ENCODE measurements at regions not wholly inside any gene's neighbourhood (a gene's known extent, or its start where the extent isn't known, plus 50 kb on each side); places are given as distances from the start of the nearest gene placed in this dataset.

- ChIA-PET CTCF (interaction anchor here (1.1 to 2.6 kb wide), 2 partner anchors 278 to 612 kb away, joined by 3 to 14 read pairs; no protein-coding TSS in a partner anchor), POLR2A (no interaction called here)
- no peaks in the 10 kb centered on the region for H3K9me3 ChIP-seq (ENCODE audit: control insufficient read depth, insufficient read depth, low read length)
- no peak overlapping the region for H3K27ac ChIP-seq (ENCODE audit: low read depth, low read length)
- no peak for TF ChIP-seq CTCF (IDR thresholded peaks at IDR 0.05; ENCODE audit: low read depth, low read length)
- H3K27me3 ChIP-seq (ENCODE audit: control insufficient read depth, insufficient read depth, low read length), result peaks cover 6% of the 10 kb centered on the region
- DNase-seq (ENCODE audit: low read depth, low spot score), result no peak
- H3K4me3 ChIP-seq (ENCODE audit: low read depth, low read length), result no peak overlapping the region
Observed at GRCh38 chr7:96415293-96415940, 93.5 kb upstream of the SLC25A13 start.

- ChIA-PET POLR2A (no interaction called here), CTCF (interaction anchor here (2.6 kb wide), 1 partner anchor 613 kb away, joined by 14 read pairs; no protein-coding TSS in a partner anchor)
- H3K27me3 ChIP-seq (ENCODE audit: control insufficient read depth, insufficient read depth, low read length), result peaks cover 6% of the 10 kb centered on the region
Observed at GRCh38 chr7:96414931-96415292, 93.0 kb upstream of the SLC25A13 start.

GRCh38 chr7:96410126-96410839 is 88.4 kb upstream of the SLC25A13 start:
- Histone ChIP-seq H3K27ac (ENCODE audit: low read depth, low read length) (no peak overlapping the region), H3K9me3 (ENCODE audit: control insufficient read depth, insufficient read depth, low read length) (no peaks in the 10 kb centered on the region), H3K4me3 (ENCODE audit: low read depth, low read length) (no peak overlapping the region), H3K27me3 (ENCODE audit: control insufficient read depth, insufficient read depth, low read length) (peaks cover 4% of the 10 kb centered on the region)
- ChIA-PET POLR2A (no interaction called here), CTCF (no interaction called here)
- no peak for DNase-seq (ENCODE audit: low read depth, low spot score)
- no peak for TF ChIP-seq CTCF (IDR thresholded peaks at IDR 0.05; ENCODE audit: low read depth, low read length)

More at GRCh38 chr7:96414931-96415292, 93.0 kb upstream of the SLC25A13 start:
- DNase-seq (ENCODE audit: low read depth, low spot score), result no peak
- H3K9me3 ChIP-seq (ENCODE audit: control insufficient read depth, insufficient read depth, low read length), result no peaks in the 10 kb centered on the region
- no peak overlapping the region for H3K4me3 ChIP-seq (ENCODE audit: low read depth, low read length)
- H3K27ac ChIP-seq (ENCODE audit: low read depth, low read length), result no peak overlapping the region
- peak; percentile 77 for TF ChIP-seq CTCF (IDR thresholded peaks at IDR 0.05; ENCODE audit: low read depth, low read length)

GRCh38 chr7:96408881-96409280 is 87.0 kb upstream of the SLC25A13 start:
- H3K4me3 ChIP-seq (ENCODE audit: low read depth, low read length), result no peak overlapping the region
- peaks cover 4% of the 10 kb centered on the region for H3K27me3 ChIP-seq (ENCODE audit: control insufficient read depth, insufficient read depth, low read length)
- H3K27ac ChIP-seq (ENCODE audit: low read depth, low read length), result no peak overlapping the region
- CTCF ChIA-PET, result no interaction called here
- DNase-seq (ENCODE audit: low read depth, low spot score), result no peak
- TF ChIP-seq CTCF (IDR thresholded peaks at IDR 0.05; ENCODE audit: low read depth, low read length), result no peak
- H3K9me3 ChIP-seq (ENCODE audit: control insufficient read depth, insufficient read depth, low read length), result no peaks in the 10 kb centered on the region
- POLR2A ChIA-PET, result no interaction called here

- ChIA-PET POLR2A (no interaction called here), CTCF (no interaction called here)
- no peak for DNase-seq (ENCODE audit: low read depth, low spot score)
- no peak for TF ChIP-seq CTCF (IDR thresholded peaks at IDR 0.05; ENCODE audit: low read depth, low read length)
- Histone ChIP-seq H3K4me3 (ENCODE audit: low read depth, low read length) (no peak overlapping the region), H3K27me3 (ENCODE audit: control insufficient read depth, insufficient read depth, low read length) (peaks cover 4% of the 10 kb centered on the region), H3K9me3 (ENCODE audit: control insufficient read depth, insufficient read depth, low read length) (no peaks in the 10 kb centered on the region), H3K27ac (ENCODE audit: low read depth, low read length) (no peak overlapping the region)
Observed at GRCh38 chr7:96407427-96407826, 85.5 kb upstream of the SLC25A13 start.
